Endothelial cell of umbilical vein (primary cell): ENCODE measurements at regions not wholly inside any gene's neighbourhood (a gene's known extent, or its start where the extent isn't known, plus 50 kb on each side); places are given as distances from the start of the nearest gene placed in this dataset.

ENCODE experiments used
- BruUV-seq: library from RNA; stranded (reverse); fragments of 400-500 nt; replicated peaks from 2 replicates; lab custom pipeline; 2021; lab: Mats Ljungman, UMichigan
- CTCF ChIA-PET: fragments of 300-600, 350-600 bp; sonication (Branson Sonifier 250); formaldehyde crosslinking; loops from one replicate; lab custom pipeline; 2021; ENCODE audit warnings: antibody characterized with exemption, inconsistent platforms; lab: Charles Lee
- POLR2A ChIA-PET: fragments of 300-600, 350-600 bp; sonication (Branson Sonifier 250); formaldehyde crosslinking; loops from one replicate; lab custom pipeline; 2021; ENCODE audit warnings: antibody characterized with exemption, inconsistent platforms; lab: Charles Lee
- DNase-seq: peaks from one replicate; pipeline ENCODE4 v3.0.0-alpha.2; 2011; ENCODE audit warnings: low read depth, low spot score
- FAIRE-seq: peaks from 2 replicates; lab custom pipeline; 2011; peaks lifted over from hg19 to GRCh38; lab: Jason Lieb, UNC
- H2AFZ ChIP-seq: 2 replicates; pipeline ENCODE4 v1.6.0; 2012; ENCODE audit warnings: low read depth, low read length, control low read depth, inconsistent platforms
- H3K27ac ChIP-seq: 2 replicates; pipeline ENCODE4 v1.5.1; 2011; ENCODE audit warnings: low read depth, mild to moderate bottlenecking, control low read depth, low read length, moderate library complexity; ENCODE audit not compliant: insufficient read depth
- H3K27me3 ChIP-seq, 2 experiments: 2 replicates each; pipeline versions ENCODE4 v1.6.0 to v1.6.1; 2011; ENCODE audit warnings: low read length in 2 of 2, mixed read lengths in 1 of 2; ENCODE audit not compliant: control insufficient read depth in 2 of 2, insufficient read depth in 2 of 2
- H3K36me3 ChIP-seq, 2 experiments: 2 replicates in 1 of 2; 3 replicates in 1 of 2; pipeline ENCODE4 v1.5.1; 2011; ENCODE audit warnings: low read length in 2 of 2, mild to moderate bottlenecking in 1 of 2, moderate library complexity in 1 of 2; ENCODE audit not compliant: control insufficient read depth in 2 of 2, insufficient read depth in 2 of 2; ENCODE audit errors: extremely low read depth in 1 of 2
- H3K4me1 ChIP-seq: 3 replicates; pipeline ENCODE4 v1.5.1; 2011; ENCODE audit warnings: mild to moderate bottlenecking, low read length; ENCODE audit not compliant: control insufficient read depth, insufficient read depth; ENCODE audit errors: extremely low read depth
- H3K4me2 ChIP-seq: 2 replicates; pipeline ENCODE4 v1.6.1; 2011; ENCODE audit warnings: low read length, control low read depth, mixed read lengths; ENCODE audit not compliant: insufficient read depth
- H3K4me3 ChIP-seq, 3 experiments: fragments of 200-600 bp in 1 of 3; sonication (generic), shearing (Covaris generic) in 1 of 3; replicated peaks in 1 of 3; 2 replicates each; pipeline ENCODE4 v1.5.1; 2011 to 2016; ENCODE audit warnings: control low read depth in 3 of 3, low read length in 3 of 3, mild to moderate bottlenecking in 2 of 3, inconsistent platforms in 1 of 3, low read depth in 1 of 3, moderate library complexity in 1 of 3; ENCODE audit not compliant: insufficient read depth in 1 of 3
- H3K79me2 ChIP-seq: 2 replicates; pipeline ENCODE4 v1.6.0; 2012; ENCODE audit warnings: low read length, inconsistent platforms; ENCODE audit not compliant: control insufficient read depth, insufficient read depth
- H3K9ac ChIP-seq: replicated peaks from 2 replicates; pipeline ENCODE3; 2011; ENCODE audit warnings: low read length, control low read depth; ENCODE audit not compliant: insufficient read depth; ENCODE audit errors: extremely low read depth
- H3K9me1 ChIP-seq: replicated peaks from 3 replicates; pipeline ENCODE4 v1.6.0; 2011; ENCODE audit warnings: mild to moderate bottlenecking, low read length; ENCODE audit not compliant: control insufficient read depth, insufficient read depth; ENCODE audit errors: extremely low read depth
- H3K9me3 ChIP-seq: replicated peaks from 2 replicates; pipeline ENCODE4 v1.5.1; 2012; ENCODE audit warnings: low read length, inconsistent platforms; ENCODE audit not compliant: control insufficient read depth, insufficient read depth
- H4K20me1 ChIP-seq: replicated peaks from 2 replicates; pipeline ENCODE3; 2011; ENCODE audit warnings: mild to moderate bottlenecking, low read length; ENCODE audit not compliant: control insufficient read depth, insufficient read depth; ENCODE audit errors: extremely low read depth
- CTCF ChIP-seq, 2 donors: IDR thresholded peaks; 1 replicate in 1 of 2; 2 replicates in 1 of 2; pipeline ENCODE4 v1.5.1; 2011; ENCODE audit warnings: low read length in 2 of 2, mild to moderate bottlenecking in 2 of 2, moderate library complexity in 2 of 2, control low read depth in 1 of 2, inconsistent platforms in 1 of 2, low read depth in 1 of 2; ENCODE audit not compliant: insufficient read depth in 1 of 2; ENCODE audit errors: extremely low read depth in 1 of 2
- EZH2 ChIP-seq: IDR thresholded peaks from 2 replicates; pipeline ENCODE4 v1.6.1; 2012; ENCODE audit warnings: borderline replicate concordance, low read depth, mild to moderate bottlenecking, moderate library complexity, low read length, inconsistent platforms; ENCODE audit not compliant: severe bottlenecking
- FOS ChIP-seq: IDR thresholded peaks from 2 replicates; pipeline ENCODE4 v1.6.1; 2011; ENCODE audit warnings: mild to moderate bottlenecking, low read length, moderate library complexity, borderline replicate concordance; ENCODE audit not compliant: insufficient read depth
- GATA2 ChIP-seq: IDR thresholded peaks from 2 replicates; pipeline ENCODE4 v1.7.0; 2011; ENCODE audit warnings: low read depth, mild to moderate bottlenecking, moderate library complexity, mixed read lengths, low read length; ENCODE audit not compliant: insufficient read length, insufficient read depth
- JUN ChIP-seq: IDR thresholded peaks from 2 replicates; pipeline ENCODE4 v1.6.1; 2011; ENCODE audit warnings: borderline replicate concordance, low read depth; ENCODE audit not compliant: insufficient read length, insufficient read depth
- MAX ChIP-seq: IDR thresholded peaks from 2 replicates; pipeline ENCODE4 v1.6.1; 2011; ENCODE audit not compliant: insufficient read depth, insufficient read length
- MYC ChIP-seq: IDR thresholded peaks from one replicate; pipeline ENCODE4 v1.6.1; 2011; ENCODE audit warnings: mild to moderate bottlenecking, low read depth, low read length
- POLR2A ChIP-seq: IDR thresholded peaks from 2 replicates; pipeline ENCODE4 v1.6.1; 2012; ENCODE audit warnings: low read depth, mild to moderate bottlenecking, control low read depth, low read length
- POLR2AphosphoS5 ChIP-seq: IDR thresholded peaks from 2 replicates; pipeline ENCODE4 v1.6.1; 2012; ENCODE audit warnings: low read depth, mild to moderate bottlenecking, control low read depth, low read length, moderate library complexity; ENCODE audit not compliant: insufficient read depth
- dilution Hi-C: fragments of 300-500 bp; cut with MboI; formaldehyde crosslinking; loops from one replicate; pipeline ENCODE4 v1.15.0; 2019; ENCODE audit warnings: low sequenced_read_pairs; ENCODE audit not compliant: extremely low pct_ligation_motif_present
- intact Hi-C: fragments of 100-400 bp; cut with micrococcal nuclease; formaldehyde crosslinking; loops from one replicate; pipeline ENCODE4 v1.10.0; 2022

- H3K4me3 ChIP-seq: no peak overlapping the region
- no peak for DNase-seq
- H3K4me2 ChIP-seq: no peak overlapping the region
- no peak overlapping the region for H3K27ac ChIP-seq
- no peaks in the 10 kb centered on the region for H3K4me1 ChIP-seq
- H3K79me2 ChIP-seq: no peaks in the 10 kb centered on the region
- no peaks in the 10 kb centered on the region for H3K36me3 ChIP-seq
- POLR2A ChIA-PET: no interaction called here
- intact Hi-C loops: no loop called here
- CTCF ChIA-PET: no interaction called here
- no peaks in the 10 kb centered on the region for H3K27me3 ChIP-seq
- no peaks in the 10 kb centered on the region for H4K20me1 ChIP-seq
- dilution Hi-C loops: no loop called here
- no peaks in the 10 kb centered on the region for H3K9me1 ChIP-seq
- H3K9me3 ChIP-seq: no peaks in the 10 kb centered on the region
- FAIRE-seq: no peak
- no TSS peak for BruUV-seq
- TF ChIP-seq MAX (no peak), JUN (no peak), POLR2AphosphoS5 (no peak), GATA2 (no peak), EZH2 (no peak), FOS (no peak), MYC (no peak), CTCF (IDR thresholded peaks at IDR 0.05; ENCODE audit: extremely low read depth in 1 of 2, insufficient read depth in 1 of 2, low read depth in 1 of 2, low read length in 2 of 2) (no peak), POLR2A (no peak)
- H3K9ac ChIP-seq: no peak overlapping the region
- no peak overlapping the region for H2AFZ ChIP-seq
These were observed 260.4 kb upstream of the MIR17HG start for GRCh38 chr13:91086936-91087716.
